Fibroblast of mammary gland (primary cell): ENCODE measurements at regions not wholly inside any gene's neighbourhood (a gene's known extent, or its start where the extent isn't known, plus 50 kb on each side); places are given as distances from the start of the nearest gene placed in this dataset.

Experiments
- DNase-seq: peaks from one replicate; pipeline ENCODE4 v3.0.0-alpha.2; 2010; ENCODE audit warnings: low read depth
- H3K4me3 ChIP-seq: 2 replicates; pipeline ENCODE4 v1.5.1; 2011; ENCODE audit warnings: low read depth, mild to moderate bottlenecking, low read length, moderate library complexity; ENCODE audit not compliant: control insufficient read depth
- TF ChIP-seq, protein P1 (sequence below): conservative IDR thresholded peaks from 2 replicates; pipeline ENCODE4 v1.5.1; 2011; ENCODE audit warnings: low read depth, low read length, inconsistent platforms; ENCODE audit not compliant: control insufficient read depth, insufficient read depth

GRCh38 chr12:127209318-127209717, 1057.7 kb upstream of the TMEM132C start:
- TF ChIP-seq, protein P1, sequence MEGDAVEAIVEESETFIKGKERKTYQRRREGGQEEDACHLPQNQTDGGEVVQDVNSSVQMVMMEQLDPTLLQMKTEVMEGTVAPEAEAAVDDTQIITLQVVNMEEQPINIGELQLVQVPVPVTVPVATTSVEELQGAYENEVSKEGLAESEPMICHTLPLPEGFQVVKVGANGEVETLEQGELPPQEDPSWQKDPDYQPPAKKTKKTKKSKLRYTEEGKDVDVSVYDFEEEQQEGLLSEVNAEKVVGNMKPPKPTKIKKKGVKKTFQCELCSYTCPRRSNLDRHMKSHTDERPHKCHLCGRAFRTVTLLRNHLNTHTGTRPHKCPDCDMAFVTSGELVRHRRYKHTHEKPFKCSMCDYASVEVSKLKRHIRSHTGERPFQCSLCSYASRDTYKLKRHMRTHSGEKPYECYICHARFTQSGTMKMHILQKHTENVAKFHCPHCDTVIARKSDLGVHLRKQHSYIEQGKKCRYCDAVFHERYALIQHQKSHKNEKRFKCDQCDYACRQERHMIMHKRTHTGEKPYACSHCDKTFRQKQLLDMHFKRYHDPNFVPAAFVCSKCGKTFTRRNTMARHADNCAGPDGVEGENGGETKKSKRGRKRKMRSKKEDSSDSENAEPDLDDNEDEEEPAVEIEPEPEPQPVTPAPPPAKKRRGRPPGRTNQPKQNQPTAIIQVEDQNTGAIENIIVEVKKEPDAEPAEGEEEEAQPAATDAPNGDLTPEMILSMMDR: no peak
- no peak for DNase-seq
- no peak overlapping the region for H3K4me3 ChIP-seq

DNA sequence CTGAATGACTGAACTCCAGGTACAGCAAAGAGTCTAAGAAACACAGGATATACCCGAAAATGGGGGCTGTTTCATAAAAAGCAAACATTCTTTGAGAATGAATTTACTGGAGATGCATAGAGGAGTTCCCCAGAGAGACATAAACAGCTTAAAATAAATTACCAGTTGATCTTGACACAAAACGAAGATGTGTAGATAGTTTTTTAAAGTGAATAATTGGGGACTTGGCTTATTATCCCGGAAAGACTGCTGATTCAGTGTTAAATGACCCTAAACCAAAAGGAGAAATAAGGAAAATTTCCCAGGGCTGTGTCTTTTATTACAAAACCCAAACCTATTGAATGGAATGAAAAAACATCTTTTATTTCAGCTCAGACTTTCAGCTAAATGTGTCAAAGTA, 1052.8 kb upstream of the TMEM132C start:
- H3K4me3 ChIP-seq: no peak overlapping the region
- TF ChIP-seq, protein P1: no peak
- peak; percentile 81 for DNase-seq

DNA sequence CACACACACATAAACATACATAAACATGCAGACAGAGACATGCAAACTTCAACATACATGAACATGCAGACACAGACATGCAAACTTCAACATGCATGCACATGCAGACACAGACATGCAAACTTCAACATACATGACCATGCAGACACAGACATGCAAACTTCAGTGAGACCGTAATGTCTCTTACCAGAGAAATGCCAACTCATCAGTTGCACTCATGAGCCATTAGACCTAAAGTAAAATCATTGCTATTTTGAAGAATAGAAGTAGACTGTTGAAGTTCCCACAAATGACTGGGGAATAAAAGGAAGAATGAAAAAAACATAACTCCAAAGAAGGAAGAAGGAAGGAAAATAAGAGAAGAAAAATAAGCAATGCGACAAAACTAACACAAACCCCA, 1044.0 kb upstream of the TMEM132C start:
- no peak for DNase-seq
- no peak overlapping the region for H3K4me3 ChIP-seq
- TF ChIP-seq, protein P1: no peak

- H3K4me3 ChIP-seq: no peak overlapping the region
- TF ChIP-seq, protein P1: no peak
- DNase-seq: no peak
Observed at GRCh38 chr12:127223731-127224130, 1043.2 kb upstream of the TMEM132C start.

DNA sequence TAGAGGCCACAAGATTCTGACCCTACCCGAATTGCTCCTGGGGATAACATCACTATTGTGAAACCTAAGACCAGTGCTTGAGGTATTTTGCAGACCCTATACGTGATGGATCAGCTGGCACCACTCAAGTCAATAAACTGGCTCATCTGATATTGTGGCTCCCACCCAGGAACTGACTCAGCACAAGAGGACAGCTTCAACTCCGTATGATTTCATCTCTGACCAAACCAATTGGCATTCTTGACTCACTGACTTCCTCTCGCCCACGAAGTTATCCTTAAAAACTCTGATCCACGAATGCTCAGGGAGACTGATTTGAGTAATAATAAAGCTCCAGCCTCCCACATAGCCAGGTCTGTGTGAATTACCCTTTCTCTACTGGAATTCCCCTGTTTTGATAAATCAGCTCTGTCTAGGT, 1036.1 kb upstream of the TMEM132C start:
- TF ChIP-seq, protein P1: no peak
- H3K4me3 ChIP-seq: no peak overlapping the region
- DNase-seq: peak; percentile 100

- H3K4me3 ChIP-seq: no peak overlapping the region
- TF ChIP-seq, protein P1: no peak
- peak; percentile 50 for DNase-seq
Observed at GRCh38 chr12:127231371-127231770, 1035.6 kb upstream of the TMEM132C start.

- no peak overlapping the region for H3K4me3 ChIP-seq
- TF ChIP-seq, protein P1: no peak
- DNase-seq: peak; percentile 57
Observed at GRCh38 chr12:127233016-127233415, 1034.0 kb upstream of the TMEM132C start.
